Right renal cortex interstitium (tissue), 3 donors: ENCODE measurements at regions not wholly inside any gene's neighbourhood (a gene's known extent, or its start where the extent isn't known, plus 50 kb on each side); places are given as distances from the start of the nearest gene placed in this dataset.

Source experiments
- DNase-seq, 3 donors: peaks; one replicate each; pipeline ENCODE4 v3.0.0-alpha.2; 2013; ENCODE audit warnings: low read depth in 3 of 3, low spot score in 2 of 3

GRCh38 chr22:49264696-49265095 is 563.0 kb downstream of the BRD1 start:
- no peak for DNase-seq

GRCh38 chr22:49263101-49263500 is 564.6 kb downstream of the BRD1 start:
- DNase-seq, result no peak

- DNase-seq, result no peak
These were observed 565.5 kb downstream of the BRD1 start for GRCh38 chr22:49262167-49262566.

GRCh38 chr22:49261616-49262015 is 566.1 kb downstream of the BRD1 start:
- no peak for DNase-seq

GRCh38 chr22:49260681-49261580 is 566.7 kb downstream of the BRD1 start:
- DNase-seq, result no peak

GRCh38 chr22:49259839-49260615 is 567.6 kb downstream of the BRD1 start:
- DNase-seq, result no peak

- DNase-seq, result no peak
These were observed 569.3 kb downstream of the BRD1 start for GRCh38 chr22:49258107-49259010.

- DNase-seq, result no peak
These were observed 570.1 kb downstream of the BRD1 start for GRCh38 chr22:49257551-49257961.

- no peak for DNase-seq
These were observed 571.8 kb downstream of the BRD1 start for GRCh38 chr22:49255741-49256318.

- no peak for DNase-seq
These were observed 572.5 kb downstream of the BRD1 start for GRCh38 chr22:49255154-49255553.

- DNase-seq, result no peak
These were observed 574.0 kb downstream of the BRD1 start for GRCh38 chr22:49253656-49254055.

GRCh38 chr22:49251371-49251770 is 576.3 kb downstream of the BRD1 start:
- DNase-seq, result no peak

GRCh38 chr22:49247194-49247924 is 580.3 kb downstream of the BRD1 start:
- DNase-seq, result no peak

GRCh38 chr22:49244466-49245420 is 582.9 kb downstream of the BRD1 start:
- no peak for DNase-seq

- no peak for DNase-seq
These were observed 583.7 kb downstream of the BRD1 start for GRCh38 chr22:49243965-49244364.

GRCh38 chr22:49243335-49243734 is 584.3 kb downstream of the BRD1 start:
- DNase-seq, result no peak

- no peak for DNase-seq
These were observed 585.2 kb downstream of the BRD1 start for GRCh38 chr22:49242480-49242879.

- DNase-seq, result no peak
These were observed 586.4 kb downstream of the BRD1 start for GRCh38 chr22:49241174-49241851.
